ENCODE measurements at regions not wholly inside any gene's neighbourhood (a gene's known extent, or its start where the extent isn't known, plus 50 kb on each side); places are given as distances from the start of the nearest gene placed in this dataset.
"Not testable (repeated sequence)": the region's sequence is repeated elsewhere in the genome, so short reads cannot be mapped to it uniquely, and the experiment has no call there.

- Histone ChIP-seq H3K4me2 (ENCODE audit: low read depth, low read length, poor library complexity, severe bottlenecking) (no peak overlapping the region), H3K79me2 (ENCODE audit: insufficient read depth, low read length) (no peaks in the 10 kb centered on the region)
These were observed 301.1 kb downstream of the INHBA start for GRCh38 chr7:41401833-41402232.

DNA sequence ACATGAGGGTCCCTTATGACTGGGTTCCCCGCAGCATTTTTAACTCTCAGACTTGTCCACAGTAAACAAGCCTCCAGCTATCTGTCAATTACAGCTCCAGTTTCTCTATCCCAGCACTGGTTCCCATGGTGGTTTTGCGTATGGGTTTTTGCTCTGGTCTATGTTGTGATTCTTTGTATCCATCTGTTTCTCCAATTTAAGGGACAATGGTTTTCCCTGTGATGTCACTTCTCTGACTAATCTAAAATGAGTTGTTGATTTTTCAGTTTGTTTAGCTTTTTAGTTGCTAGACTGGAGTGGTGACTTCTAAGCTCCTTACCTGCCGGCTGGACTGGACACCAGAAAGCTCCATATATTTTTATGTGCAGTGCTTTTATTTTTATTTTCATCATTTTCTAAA lies 303.7 kb downstream of the INHBA start:
- H3F3A ChIP-seq (ENCODE audit: insufficient read depth) = no peaks in the 10 kb centered on the region
- H3K27me3 ChIP-seq (ENCODE audit: low read length) = no peaks in the 10 kb centered on the region
- no peaks in the 10 kb centered on the region for H3K79me2 ChIP-seq (ENCODE audit: insufficient read depth, low read length)
- no peaks in the 10 kb centered on the region for H3K9me2 ChIP-seq (replicated peaks; ENCODE audit: insufficient read depth, low read length)
- H3K9ac ChIP-seq (ENCODE audit: low read length) = no peak overlapping the region
- H3K9me3 ChIP-seq (ENCODE audit: insufficient read depth, low read length) = 0 out of 2 replicates have a peak, but pooled peaks cover 6% of the 10 kb centered on the region
- no peak overlapping the region for H2AFZ ChIP-seq (ENCODE audit: low read depth, low read length, severe bottlenecking)
- TF ChIP-seq CTCF (IDR thresholded peaks at IDR 0.05; ENCODE audit: insufficient read depth, low read length, poor library complexity, severe bottlenecking) (no peak), EZH2phosphoT487 (conservative IDR thresholded peaks at IDR 0.05; ENCODE audit: low read length) (no peak)
- H3K4me2 ChIP-seq (ENCODE audit: low read depth, low read length, poor library complexity, severe bottlenecking) = no peak overlapping the region
- H3K27ac ChIP-seq (ENCODE audit: low read depth, low read length) = no peak overlapping the region
- H3K4me3 ChIP-seq (ENCODE audit: insufficient read depth, low read length, poor library complexity, severe bottlenecking) = no peak overlapping the region
- no peaks in the 10 kb centered on the region for H3K36me3 ChIP-seq (ENCODE audit: low read length)
- H4K20me1 ChIP-seq (ENCODE audit: low read depth, low read length) = no peaks in the 10 kb centered on the region

More at GRCh38 chr7:41401833-41402232, 301.1 kb downstream of the INHBA start:
- H2AFZ ChIP-seq (ENCODE audit: low read depth, low read length, severe bottlenecking) = no peak overlapping the region
- no peaks in the 10 kb centered on the region for H3K9me3 ChIP-seq (ENCODE audit: insufficient read depth, low read length)
- no peaks in the 10 kb centered on the region for H3K27me3 ChIP-seq (ENCODE audit: low read length)
- H3K36me3 ChIP-seq (ENCODE audit: low read length) = no peaks in the 10 kb centered on the region
- TF ChIP-seq EZH2phosphoT487 (conservative IDR thresholded peaks at IDR 0.05; ENCODE audit: low read length) (no peak), CTCF (IDR thresholded peaks at IDR 0.05; ENCODE audit: insufficient read depth, low read length, poor library complexity, severe bottlenecking) (no peak)
- H3K9ac ChIP-seq (ENCODE audit: low read length) = no peak overlapping the region
- H3F3A ChIP-seq (ENCODE audit: insufficient read depth) = no peaks in the 10 kb centered on the region
- H3K27ac ChIP-seq (ENCODE audit: low read depth, low read length) = no peak overlapping the region
- no peak overlapping the region for H3K4me3 ChIP-seq (ENCODE audit: insufficient read depth, low read length, poor library complexity, severe bottlenecking)
- H3K9me2 ChIP-seq (replicated peaks; ENCODE audit: insufficient read depth, low read length) = no peaks in the 10 kb centered on the region
- no peaks in the 10 kb centered on the region for H4K20me1 ChIP-seq (ENCODE audit: low read depth, low read length)

DNA sequence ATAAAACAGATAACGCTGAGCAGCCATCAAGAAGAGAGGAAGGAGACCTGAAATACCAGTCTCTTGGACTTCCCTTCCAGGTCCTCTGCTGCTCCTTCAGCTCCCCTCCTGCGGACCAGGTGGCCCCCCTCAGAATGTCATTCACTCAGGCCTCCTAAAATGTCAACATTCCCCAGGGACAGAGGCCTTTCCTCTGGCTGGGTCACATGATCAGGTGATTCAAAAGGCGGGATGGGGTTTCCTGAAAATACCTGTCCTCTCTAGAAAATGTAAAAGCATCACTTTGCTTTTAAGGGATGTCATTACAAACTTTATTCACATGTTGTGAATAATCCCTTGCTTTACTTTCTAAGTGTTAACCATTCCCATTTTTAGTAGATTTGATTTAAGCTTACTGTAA lies 311.1 kb downstream of the INHBA start:
- Histone ChIP-seq H3K27me3 (ENCODE audit: low read length) (no peaks in the 10 kb centered on the region), H3K9me3 (ENCODE audit: insufficient read depth, low read length) (0 out of 2 replicates have a peak, but pooled peaks cover 6% of the 10 kb centered on the region), H2AFZ (ENCODE audit: low read depth, low read length, severe bottlenecking) (no peak overlapping the region), H3K27ac (ENCODE audit: low read depth, low read length) (no peak overlapping the region), H3K4me3 (ENCODE audit: insufficient read depth, low read length, poor library complexity, severe bottlenecking) (no peak overlapping the region), H3K4me2 (ENCODE audit: low read depth, low read length, poor library complexity, severe bottlenecking) (no peak overlapping the region), H3F3A (ENCODE audit: insufficient read depth) (no peaks in the 10 kb centered on the region), H3K36me3 (ENCODE audit: low read length) (no peaks in the 10 kb centered on the region), H3K9me2 (replicated peaks; ENCODE audit: insufficient read depth, low read length) (no peaks in the 10 kb centered on the region), H3K79me2 (ENCODE audit: insufficient read depth, low read length) (no peaks in the 10 kb centered on the region), H3K9ac (ENCODE audit: low read length) (no peak overlapping the region), H4K20me1 (ENCODE audit: low read depth, low read length) (no peaks in the 10 kb centered on the region)
- TF ChIP-seq EZH2phosphoT487 (conservative IDR thresholded peaks at IDR 0.05; ENCODE audit: low read length) (no peak), CTCF (IDR thresholded peaks at IDR 0.05; ENCODE audit: insufficient read depth, low read length, poor library complexity, severe bottlenecking) (no peak)

DNA sequence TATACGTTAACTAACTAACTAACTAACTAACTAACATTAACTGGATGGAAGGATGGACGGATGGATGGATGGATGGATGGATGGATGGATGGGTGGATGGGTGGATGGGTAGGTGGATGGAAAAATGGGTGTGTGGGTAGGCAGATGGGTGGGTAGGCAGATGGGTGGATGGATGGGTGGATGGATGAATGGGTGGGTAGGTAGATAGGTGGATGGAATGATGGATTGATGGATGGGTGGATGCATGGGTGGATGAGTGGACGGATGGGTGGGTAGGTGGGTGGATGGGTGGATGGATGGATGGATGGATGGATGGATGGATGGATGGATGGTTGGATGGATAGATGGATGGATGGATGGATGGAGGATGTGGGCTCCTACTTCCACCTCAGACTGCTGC lies 314.0 kb downstream of the INHBA start:
- H3K79me2 ChIP-seq (ENCODE audit: insufficient read depth, low read length); H3F3A ChIP-seq (ENCODE audit: insufficient read depth): not testable (repeated sequence)

More for the DNA sequence above, 314.0 kb downstream of the INHBA start:
- H3K27ac ChIP-seq (ENCODE audit: low read depth, low read length); H3K27me3 ChIP-seq (ENCODE audit: low read length); H3K9ac ChIP-seq (ENCODE audit: low read length); H3K36me3 ChIP-seq (ENCODE audit: low read length); H3K4me3 ChIP-seq (ENCODE audit: insufficient read depth, low read length, poor library complexity, severe bottlenecking); H3K9me2 ChIP-seq (replicated peaks; ENCODE audit: insufficient read depth, low read length); H3K9me3 ChIP-seq (ENCODE audit: insufficient read depth, low read length); H3K4me2 ChIP-seq (ENCODE audit: low read depth, low read length, poor library complexity, severe bottlenecking); H2AFZ ChIP-seq (ENCODE audit: low read depth, low read length, severe bottlenecking); H4K20me1 ChIP-seq (ENCODE audit: low read depth, low read length): not testable (repeated sequence)

Data from SU-DHL-6 (cell line).